HG02798 (cell line): ENCODE measurements at regions not wholly inside any gene's neighbourhood (a gene's known extent, or its start where the extent isn't known, plus 50 kb on each side); places are given as distances from the start of the nearest gene placed in this dataset.
"Not testable (repeated sequence)": the region's sequence is repeated elsewhere in the genome, so short reads cannot be mapped to it uniquely, and the experiment has no call there.

Experiments used
- ATAC-seq: cut with Tn5 transposase; IDR thresholded peaks from one replicate; pipeline ENCODE4 v1.9.1; 2021; ENCODE audit warnings: mild to moderate bottlenecking; ENCODE audit not compliant: unreplicated experiment, poor library complexity

DNA sequence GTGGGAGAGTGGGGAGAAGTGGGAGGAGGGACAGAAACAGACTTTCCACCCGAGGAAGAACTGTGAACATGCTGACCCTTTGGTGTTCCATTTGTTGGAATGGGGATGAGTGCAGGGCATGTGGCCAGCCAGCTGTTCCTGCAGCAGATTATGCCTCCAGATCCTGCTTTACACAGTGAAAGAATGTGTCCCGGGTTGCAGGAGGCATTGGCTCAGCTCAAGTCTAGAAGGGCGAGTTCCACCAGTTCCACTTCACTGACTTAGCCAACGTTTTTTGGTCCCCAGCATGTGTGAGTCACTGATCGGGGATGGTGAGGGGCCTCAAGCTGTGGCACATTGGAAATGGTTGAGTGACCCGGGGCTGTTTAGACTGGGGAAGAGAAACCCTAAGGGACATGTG lies 307.0 kb upstream of the ROPN1 start:
- no peak for ATAC-seq

DNA sequence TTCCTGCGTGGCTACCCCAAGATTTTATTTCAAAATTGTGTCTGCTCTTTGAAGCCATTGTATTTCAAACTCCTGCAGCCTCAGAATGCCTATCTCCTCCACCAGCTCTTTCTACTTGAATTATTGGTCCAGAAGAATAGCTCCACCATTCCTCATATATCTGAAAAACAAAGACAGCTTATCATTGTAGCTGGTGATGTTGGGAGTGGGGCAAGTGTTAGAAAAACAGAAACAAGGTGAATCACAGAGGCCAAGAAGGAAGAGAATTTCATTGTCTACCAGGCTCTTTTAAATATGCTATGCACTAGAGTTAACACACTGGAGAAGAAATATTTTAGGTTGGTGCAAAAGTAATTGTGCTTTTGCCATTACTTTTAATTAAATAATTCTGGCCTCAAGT lies 307.9 kb upstream of the ROPN1 start:
- ATAC-seq, result no peak

DNA sequence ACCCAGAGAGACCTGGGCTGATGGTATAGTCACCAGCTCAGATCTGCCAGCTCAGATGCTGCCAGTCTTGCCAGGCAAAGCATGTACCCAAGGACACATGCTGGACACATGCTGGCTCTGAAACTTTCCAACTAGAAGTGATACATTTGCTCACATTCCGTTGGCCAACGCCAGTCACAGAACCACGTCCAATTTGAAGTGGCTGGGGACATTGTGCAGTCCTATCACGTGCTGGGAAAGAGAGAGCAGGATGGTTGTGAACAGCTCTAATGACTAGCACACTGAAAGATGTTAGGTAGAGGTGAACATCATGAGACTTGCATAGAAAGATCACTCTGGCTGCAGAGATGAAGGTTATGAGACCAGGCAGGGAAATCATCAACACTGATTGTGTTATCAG lies 308.5 kb upstream of the ROPN1 start:
- no peak for ATAC-seq

DNA sequence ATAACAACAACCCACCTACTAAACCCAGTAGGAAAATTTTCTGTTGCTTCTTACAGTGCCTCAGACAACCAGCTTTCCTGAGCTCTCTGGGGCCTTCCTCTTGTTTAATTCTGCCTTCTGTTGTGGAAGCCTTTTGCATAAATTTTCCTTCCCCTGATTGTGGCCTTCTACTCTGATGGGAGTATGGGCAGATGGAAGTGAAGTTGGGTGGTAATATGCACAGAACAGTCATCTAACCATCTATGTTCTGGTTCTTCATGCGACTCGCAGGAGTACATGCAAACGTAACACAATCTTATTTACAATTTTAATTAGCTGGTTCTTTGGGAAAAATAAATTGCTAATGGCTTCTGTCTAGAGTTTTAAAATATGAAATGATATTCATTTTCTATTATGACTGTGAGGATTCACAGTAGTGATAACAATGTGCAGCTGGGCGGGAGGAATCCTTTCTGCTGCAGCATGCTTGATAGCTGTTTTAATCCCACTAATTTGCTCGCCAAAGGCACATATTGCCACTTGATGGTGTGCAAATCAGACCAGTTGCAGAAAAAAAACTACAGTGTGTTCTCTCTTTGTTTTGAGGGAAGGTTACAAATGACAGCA lies 311.5 kb upstream of the ROPN1 start:
- ATAC-seq, result no peak

DNA sequence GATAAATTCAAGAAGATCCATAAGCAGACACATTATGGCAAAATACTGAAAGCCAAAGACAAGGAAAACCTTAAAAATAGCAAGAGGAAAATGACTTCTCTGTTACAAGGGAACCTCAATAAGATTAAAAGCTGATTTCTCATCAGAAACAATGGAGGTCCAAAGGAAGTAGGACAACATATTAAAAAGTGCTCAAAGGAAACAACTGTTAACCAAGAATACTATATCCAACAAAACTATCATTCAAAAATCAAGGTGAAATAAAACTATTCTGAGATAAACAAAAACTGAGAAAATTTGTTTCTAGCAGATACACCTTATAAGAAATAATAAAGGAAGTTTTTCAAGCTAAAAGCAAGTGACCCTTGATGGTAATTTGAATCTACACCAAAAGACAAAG lies 314.7 kb upstream of the ROPN1 start:
- ATAC-seq, result no peak

DNA sequence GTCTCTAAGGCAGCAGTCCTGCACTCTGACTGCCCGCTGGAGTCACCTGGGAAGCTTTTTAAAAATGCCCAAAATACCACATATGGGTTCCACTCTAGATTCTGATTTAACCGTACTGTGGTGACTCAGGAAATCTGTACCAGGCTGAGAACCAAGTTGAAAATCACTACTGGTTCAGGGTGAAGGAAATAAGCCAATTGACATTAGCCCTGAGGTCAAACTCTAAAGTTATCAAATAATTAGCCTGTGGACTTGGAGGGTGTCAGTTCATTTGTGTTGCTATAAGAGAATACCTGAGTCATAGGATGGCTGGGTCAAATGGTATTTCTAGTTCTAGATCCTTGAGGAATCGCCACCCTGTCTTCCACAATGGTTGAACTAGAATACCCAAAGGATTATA lies 321.7 kb upstream of the ROPN1 start:
- ATAC-seq, result no peak

DNA sequence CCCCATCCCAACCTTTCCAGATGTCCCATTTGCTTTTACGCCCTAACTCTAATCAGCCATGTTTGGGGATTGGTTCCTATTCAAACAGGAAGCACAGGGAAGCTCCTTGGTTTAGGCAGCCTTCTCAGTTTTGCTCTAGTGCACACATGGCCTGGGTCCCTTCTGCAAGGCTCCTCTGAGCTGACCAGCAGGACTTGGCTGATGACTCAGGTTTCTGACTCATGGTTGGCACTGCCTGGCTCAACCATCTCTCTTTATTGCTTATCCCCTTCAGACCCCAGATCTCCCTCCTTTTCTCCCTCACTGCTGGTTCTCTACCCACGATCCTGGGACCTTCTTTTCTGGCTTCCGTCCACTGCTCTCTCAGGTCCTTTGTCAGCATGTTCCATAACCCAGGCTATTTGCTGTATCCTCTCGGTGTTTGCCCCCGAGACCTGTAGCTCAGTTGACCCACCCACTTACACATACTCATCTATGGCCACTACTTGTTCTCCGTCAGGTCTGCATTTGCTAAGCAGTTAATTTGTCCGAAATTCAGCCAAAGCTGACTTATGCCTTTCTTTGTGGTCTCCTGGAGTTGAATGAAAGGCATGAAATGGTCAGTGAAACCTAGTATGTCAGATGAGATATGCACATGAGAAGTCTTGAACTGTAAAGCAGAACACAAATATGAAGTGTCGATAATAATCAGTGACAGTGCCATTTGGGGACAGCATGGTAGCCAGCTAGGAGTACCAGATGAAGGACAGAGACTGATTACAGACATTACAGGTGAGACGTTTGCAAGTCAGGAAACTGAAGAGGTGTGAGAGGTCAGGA lies 323.5 kb upstream of the ROPN1 start:
- ATAC-seq, result no peak

DNA sequence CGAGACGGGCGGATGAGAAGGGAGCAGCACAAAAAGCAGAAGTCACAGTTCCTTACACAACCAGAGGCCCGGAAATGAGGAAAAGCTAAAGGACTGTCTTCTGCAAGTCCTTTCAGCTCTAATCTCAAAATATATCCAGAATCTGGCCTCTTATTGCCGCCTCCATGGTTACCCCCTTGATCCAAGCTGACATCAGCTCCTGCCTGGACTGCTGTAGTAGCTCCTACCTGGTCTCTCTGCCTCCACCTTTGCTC lies 324.0 kb upstream of the ROPN1 start:
- no peak for ATAC-seq

DNA sequence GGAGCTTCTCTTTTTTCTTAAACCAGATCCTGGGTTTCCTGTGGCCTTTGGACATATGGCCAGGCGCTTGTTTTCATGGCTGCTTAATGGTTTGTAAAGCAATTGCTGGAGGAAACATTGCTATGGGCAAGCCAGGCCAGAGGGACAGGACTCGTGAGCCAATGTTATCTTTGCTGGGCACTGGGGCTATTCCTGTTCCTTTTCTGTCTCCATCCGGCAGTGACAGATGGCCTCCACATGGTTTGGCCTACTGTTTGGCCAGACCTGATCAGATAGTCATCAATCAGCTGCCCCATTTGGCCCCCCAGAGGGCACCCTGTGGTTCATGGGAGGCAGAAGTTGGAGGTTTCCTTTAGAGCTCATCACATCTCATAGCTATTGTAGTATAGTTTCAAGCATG lies 326.1 kb upstream of the ROPN1 start:
- ATAC-seq, result no peak

DNA sequence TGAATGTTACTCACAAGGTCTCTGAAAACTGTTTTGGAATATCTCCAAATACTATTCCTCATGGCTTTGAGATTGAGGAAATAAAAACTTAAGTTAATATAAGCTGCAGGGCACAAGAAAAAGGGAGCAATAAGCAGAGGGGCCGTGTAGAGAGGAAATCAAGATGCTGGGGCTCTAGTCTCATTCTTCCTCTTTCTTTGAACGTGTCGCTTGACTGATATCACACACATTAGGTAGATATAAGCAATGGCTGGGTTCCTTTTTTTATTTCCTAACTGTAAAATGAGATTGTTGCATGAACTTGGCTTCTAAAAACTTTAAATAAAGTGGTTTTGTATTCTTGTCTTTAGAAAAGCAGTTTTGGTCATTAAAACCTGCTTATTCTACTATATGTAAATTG lies 326.7 kb upstream of the ROPN1 start:
- no peak for ATAC-seq

DNA sequence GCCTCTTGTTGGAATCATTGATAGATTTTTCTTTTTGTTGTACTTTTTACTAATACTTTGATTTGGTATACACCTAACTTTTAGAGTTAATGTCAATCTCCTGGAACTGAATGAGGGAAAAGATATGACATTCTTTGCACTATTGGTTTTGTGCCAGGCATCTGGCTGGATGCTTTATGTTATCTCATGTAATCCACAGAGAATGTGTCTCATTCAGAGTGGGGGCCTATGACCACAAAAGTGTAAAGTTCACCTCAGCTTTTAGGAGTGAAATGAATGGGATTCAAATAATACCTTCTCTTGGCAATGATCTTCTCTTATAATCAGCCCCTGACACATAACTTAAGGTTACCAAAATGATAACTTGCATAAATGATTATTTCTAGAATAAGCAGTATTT lies 329.1 kb upstream of the ROPN1 start:
- ATAC-seq, result no peak

DNA sequence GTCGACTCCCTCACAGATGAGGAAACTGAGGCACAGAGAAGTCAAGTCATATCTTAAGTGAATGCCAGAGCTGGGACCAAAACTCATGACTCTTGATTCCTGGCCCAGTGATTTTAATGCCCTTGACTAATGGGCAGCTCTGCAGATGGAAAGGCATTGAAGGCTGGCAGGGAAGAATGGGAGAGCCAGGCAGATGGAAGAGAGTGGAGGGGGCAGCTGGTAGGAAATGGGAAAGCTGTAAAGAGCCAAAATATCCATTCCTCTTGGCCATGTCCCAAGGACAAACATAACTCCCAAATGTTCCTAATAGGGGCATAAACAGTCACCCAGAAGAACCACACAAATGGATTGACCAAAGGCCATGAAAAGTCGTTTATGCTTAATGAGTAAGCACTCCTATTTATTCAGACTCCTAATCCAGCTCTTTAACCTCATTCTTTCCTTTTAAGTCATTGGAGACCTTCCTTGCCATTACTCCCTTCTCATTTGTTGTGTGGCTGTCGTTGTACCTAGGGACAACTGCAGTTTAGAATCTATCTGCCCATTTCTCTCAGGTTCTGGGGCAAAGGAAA lies 330.5 kb upstream of the ROPN1 start:
- no peak for ATAC-seq

DNA sequence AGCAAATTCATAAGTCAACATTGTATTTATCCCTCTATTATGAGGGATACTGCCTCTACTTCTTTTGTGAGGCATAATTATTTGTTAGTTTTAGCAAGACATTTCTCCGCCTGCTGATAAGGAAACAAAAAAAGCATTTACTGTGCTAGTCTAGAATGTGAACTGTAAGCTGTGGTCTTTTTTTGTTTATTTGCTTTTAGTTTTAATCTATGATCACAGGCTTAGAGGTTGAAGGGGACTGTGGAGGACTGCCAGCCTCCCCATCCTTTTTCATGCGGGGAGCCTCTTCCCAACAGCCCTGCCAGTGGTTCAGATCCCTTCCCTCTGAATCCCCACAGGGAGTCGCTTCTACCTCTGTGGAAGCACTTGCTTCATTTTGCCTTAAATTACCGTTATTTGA lies 331.0 kb upstream of the ROPN1 start:
- no peak for ATAC-seq

DNA sequence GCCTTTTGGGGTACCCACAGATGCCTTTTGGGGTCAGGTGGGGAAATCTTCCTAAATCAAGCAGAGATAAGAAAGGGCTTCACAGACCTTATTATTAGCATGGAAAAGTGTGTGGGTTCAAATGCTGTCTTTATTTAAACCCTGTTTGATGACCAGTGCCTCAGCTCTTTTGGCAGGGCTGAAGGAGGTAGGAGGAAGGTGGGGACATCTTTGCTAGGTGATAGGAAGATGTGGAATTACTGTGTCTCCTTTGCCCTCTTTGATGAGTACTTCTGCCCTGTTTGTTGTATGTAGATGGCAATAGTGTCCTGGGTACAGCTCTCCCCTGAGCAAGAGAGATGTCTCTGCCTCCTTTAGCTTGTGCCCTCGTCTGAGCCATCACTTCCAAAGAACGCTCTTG lies 333.3 kb upstream of the ROPN1 start:
- ATAC-seq, result no peak

DNA sequence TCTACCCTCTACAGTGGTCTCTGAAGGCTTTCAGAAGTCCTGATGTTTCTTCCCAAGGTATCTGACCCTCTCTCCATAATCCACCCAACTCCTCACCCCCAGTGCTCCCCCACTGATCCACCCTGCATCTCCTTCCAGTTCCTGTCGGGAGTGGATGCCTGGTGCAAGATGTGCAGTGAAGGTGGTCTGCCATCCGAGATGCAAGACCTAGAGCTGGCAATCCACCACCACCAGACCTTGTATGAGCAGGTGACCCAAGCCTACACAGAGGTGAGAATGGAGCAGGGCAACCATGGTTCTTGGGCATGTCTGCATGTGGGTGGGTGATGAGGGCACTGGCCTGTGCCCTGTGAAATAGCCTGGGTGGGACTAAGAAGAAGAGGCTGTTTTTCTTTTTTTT lies 337.8 kb upstream of the ROPN1 start:
- ATAC-seq, result no peak

DNA sequence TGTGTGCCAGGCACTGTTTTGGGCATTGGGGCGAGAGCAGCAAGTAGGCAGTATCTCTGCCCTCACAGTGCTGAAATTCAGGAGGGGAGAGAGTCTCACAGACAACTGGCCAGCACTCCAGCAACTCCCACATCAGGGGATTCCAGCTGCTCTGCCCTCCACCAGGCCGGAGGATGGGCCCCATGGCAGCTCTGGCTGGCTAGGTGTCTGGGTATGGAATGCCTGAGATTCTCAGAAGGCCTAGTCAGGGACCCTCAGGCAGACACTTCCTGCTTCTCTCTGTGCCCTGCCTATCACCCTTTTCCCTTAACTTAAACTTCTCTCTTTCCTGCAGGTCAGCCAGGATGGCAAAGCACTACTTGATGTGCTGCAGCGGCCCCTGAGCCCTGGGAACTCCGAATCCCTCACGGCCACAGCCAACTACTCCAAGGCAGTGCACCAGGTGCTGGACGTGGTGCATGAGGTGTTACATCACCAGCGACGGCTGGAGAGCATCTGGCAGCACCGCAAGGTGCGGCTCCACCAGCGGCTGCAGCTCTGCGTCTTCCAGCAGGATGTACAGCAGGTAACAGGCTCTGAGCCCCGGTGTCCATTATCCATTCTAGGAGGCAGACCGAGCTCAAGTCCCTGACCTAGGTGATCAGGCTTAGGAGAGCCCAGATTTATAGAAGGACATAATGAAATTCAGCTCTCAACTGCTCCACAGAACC lies 342.2 kb upstream of the ROPN1 start:
- no peak for ATAC-seq

DNA sequence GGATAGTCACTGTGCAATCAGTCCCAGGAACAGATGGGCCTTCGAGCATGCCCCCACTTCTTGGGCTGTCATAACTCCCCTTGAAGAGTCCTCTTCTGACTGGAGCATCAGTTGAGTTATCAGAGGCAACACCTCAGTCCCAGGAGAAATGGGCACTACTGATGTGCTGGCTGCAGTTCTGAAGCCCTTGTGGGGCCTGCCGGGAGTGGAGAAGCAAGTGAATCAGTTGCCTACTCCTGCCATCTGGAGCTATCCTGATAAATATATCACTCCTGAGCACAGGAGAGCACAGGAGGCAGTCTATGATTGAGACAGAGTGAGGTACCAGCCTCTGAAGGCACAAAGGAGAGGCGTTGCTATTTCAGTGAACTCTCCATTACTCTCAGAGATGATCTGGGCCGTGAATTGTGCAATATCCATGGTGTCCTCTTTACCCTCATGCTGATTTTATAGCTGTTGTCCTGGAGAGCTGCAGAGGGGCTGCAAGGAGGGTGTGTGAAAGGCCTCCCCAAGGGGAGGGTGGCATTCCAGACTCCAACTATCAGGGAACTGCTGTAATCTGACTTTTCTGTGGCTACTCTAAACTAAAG lies 344.2 kb upstream of the ROPN1 start:
- no peak for ATAC-seq

DNA sequence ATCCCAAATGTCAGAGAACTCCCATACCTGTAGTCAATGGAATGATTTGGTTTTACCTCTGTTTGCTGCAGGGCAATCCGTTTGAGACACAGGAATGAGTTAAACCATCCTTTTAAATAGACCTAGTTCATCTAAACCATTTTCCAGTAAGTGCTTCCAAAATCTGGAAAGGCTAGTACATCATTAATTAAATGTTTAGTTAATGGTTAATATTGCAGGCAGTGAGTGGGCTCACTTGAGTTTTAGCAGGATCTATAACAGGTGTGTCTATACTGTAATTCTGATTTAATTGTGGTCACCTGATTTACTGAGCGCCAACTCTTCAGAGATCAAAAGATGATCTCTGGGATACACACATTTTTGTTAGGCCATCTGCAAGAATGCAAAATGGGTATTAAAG lies 353.9 kb upstream of the ROPN1 start:
- ATAC-seq, result no peak

DNA sequence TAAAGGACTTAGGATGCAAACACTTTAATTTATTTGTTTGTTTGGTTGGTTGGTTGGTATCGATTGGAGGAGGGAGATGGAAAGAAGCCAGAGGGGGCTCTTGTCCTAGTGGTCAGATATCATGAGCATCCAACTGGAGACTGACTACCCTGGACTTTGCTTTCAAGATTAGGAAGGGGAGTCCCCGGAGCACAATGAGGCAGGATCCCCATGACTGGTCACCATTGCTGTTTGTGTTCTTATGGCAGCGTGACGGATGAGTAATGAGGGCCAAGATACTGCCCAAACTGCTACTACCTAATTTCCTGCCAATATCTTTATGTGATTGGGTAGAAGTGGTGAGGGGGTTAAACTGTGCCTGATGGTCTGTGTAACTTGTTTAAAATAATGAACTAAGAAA lies 354.6 kb upstream of the ROPN1 start:
- ATAC-seq, result no peak

DNA sequence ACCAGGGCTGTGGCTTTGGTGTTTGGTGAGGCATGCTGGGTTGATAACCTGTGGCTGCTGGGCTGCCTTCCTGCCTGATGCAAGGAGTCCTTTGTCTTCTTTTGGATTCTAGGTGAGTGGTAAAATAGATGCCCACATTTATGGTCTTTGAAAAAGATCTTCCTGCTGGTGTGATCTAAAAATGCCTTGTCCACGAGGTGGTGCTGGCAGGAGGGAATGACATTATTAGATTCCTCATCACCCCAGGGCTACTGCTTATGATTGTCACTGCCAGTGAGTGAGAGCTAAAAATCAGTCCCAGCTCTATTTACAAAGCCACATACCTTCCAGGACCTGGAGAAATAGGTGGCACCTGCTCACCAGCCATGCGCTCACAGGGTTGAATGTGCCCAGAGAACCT lies 355.5 kb upstream of the ROPN1 start:
- no peak for ATAC-seq

DNA sequence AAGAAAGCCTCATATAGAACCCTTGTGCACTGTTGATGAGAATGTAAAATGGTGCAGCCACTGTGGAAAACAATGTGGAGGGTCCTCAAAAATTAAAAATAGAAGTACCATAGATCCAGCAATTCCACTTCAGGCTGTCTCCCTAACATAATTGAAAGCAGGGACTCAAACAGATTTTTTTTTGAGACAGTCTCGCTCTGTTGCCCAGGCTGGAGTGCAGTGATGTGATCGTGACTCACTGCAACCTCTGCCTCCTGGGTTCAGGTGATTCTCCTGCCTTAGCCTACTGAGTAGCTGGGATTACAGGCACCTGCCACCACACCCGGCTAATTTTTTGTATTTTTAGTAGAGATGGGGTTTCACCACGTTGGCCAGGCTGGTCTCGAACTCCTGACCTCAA lies 356.6 kb upstream of the ROPN1 start:
- ATAC-seq, result not testable (repeated sequence)
